GM21528 (cell line): ENCODE measurements at regions not wholly inside any gene's neighbourhood (a gene's known extent, or its start where the extent isn't known, plus 50 kb on each side); places are given as distances from the start of the nearest gene placed in this dataset.

ENCODE experiments used
- ATAC-seq: cut with Tn5 transposase; IDR thresholded peaks from one replicate; pipeline ENCODE4 v1.9.1; 2021; ENCODE audit warnings: mild to moderate bottlenecking, moderate library complexity; ENCODE audit not compliant: unreplicated experiment, low FRiP score

DNA sequence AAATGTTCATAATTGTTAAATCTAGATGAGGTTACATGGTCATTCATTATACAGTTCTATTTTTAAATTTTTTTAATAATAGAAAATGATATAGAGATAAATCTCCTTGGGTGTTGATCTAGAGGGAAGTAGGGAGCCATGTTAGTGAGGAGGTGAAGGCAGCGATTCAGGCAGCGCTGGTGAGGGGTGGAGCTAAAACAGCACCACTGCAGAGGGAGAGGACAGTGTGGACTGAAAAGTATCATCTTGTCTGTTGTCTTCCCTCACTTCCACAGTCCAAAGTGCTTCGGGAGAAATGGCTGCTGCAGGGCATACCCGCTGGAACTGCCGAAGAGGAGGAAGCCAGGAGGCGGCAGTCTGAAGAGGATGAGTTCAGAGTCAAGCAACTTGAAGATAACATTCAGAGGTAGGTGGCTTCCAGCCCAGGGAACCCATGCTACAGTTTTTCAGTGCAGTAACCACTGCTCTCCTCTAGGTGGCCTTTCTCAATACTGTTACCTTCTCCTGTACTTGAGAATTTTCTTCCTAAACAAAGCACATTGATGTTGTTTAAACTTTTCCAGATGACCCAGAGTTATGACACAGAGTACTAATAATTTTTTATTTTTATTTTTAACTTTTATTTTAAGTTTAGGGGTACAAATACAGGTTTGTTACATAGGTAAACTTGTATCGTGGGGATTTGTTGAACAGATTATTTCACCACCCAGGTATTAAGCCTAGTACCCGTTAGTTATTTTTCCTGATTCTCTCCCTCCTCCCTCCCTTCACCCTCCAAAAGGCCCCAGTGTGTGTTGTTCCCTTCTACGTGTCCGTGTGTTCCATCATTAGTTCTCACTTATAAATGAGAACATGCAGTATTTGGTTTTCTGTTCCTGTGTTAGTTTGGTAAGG is 100.5 kb downstream of the PALM2AKAP2 start:
- ATAC-seq: peak; percentile 84

DNA sequence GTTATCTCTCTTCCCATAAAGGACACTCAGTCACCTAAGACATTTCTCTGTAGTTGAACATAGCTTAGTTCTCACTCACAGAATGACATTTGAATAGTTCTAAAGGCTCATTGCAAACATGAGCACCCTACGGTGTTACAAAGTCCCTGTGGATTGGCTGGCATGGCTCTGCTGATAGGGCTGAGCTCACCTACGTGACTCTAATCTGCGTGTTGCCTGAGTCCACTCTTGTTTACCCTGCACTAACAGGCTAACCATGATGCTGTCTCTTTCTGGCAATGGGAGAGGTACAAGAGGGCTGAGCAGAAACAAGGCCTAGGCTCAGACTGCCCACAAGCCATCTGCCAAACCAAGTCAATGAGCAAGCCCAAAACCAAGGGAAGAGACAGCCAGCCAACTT is 103.6 kb downstream of the PALM2AKAP2 start:
- no peak for ATAC-seq

DNA sequence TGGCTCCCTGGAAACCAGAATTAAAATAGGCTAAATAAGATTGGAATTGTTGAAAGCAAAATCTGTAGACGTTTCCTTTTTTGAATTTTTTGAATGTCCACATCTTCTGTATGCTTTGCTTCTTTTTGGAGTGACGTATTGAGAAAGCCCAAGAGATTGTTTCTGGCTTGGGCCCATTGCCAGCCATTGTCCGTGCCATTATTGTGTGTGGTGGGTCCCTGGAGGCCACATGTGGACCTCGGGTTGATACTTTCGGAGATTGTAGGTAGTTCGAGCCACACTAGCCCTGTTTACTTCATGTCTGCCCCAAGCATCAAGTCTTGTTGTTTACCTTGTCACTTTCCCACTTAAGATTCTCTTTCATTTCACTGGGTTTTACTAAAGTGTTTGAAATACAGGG is 106.0 kb downstream of the PALM2AKAP2 start:
- ATAC-seq: no peak

DNA sequence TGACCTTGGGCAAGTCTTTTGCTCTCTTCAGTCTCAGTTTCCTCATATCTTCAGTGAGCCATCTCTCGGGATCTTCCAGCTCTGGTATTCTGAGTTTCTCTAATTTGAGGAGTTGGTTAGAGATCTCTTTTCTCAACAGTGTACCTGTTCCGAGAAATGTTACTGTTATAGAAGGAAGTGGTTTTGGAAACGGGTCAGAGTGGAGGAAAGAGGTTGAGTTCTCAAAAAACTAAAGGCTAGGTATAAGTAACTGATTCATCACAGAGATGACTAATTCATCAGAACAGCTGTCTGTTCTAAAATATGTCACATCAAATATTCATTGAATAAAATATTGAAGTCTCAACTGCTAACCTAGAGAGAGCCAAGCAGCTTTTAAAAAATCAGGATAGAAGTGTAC is 106.6 kb downstream of the PALM2AKAP2 start:
- no peak for ATAC-seq

DNA sequence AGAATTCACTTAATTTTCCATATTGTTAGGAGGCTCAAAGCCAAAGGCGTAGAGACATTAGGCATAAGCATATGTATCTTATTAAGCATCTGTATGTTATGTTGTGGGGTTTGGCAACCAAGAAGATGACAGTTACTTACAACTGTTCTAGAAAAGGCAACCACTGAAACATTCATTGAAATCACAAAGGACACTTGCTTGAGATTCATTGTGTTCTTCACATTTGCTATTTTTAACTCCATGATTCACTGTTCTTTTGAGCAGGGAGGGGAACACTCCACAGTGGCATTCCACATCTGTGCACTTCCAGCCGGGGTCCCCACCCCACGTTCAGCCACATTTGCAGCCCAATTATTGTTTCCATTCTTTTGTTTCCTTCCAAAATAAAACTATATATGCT is 107.1 kb downstream of the PALM2AKAP2 start:
- no peak for ATAC-seq

DNA sequence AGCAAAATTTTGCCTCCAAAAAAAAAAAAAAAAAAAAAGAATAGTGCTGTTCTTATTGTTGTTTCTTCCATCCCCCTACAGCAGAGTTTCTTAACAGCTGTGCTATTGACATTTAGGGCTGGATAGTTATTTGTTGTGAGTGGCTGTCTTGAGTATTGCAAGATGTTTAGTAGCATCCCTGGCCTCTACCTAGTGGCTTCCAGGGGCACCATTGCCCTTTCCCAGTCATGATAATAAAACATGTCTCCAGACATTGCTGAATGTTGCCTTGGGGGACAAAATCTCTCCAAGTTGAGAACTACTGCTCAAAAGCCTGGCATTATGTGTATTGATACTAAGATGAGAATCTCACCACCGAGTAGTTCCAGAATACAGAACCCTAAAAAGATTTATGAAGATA is 108.7 kb downstream of the PALM2AKAP2 start:
- ATAC-seq: no peak

DNA sequence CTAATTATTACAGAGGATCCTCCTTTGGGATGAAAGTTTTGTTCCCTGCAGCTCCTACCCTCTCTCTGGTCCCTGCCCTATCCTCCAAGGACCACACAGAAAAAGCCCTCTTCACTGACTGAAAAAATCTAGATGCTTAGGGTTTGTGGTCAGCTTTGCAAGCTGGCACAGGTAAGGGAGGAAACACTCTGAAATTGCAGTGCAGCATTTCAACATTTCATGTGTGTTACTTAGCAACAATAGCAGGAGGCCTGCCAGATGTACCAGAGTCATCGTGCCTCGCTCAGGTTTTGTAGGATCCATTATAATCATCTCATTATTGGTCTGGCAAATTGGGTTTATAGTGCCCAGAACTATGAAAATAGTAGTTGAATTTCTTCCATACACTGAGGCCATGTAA is 109.5 kb downstream of the PALM2AKAP2 start:
- ATAC-seq: no peak

DNA sequence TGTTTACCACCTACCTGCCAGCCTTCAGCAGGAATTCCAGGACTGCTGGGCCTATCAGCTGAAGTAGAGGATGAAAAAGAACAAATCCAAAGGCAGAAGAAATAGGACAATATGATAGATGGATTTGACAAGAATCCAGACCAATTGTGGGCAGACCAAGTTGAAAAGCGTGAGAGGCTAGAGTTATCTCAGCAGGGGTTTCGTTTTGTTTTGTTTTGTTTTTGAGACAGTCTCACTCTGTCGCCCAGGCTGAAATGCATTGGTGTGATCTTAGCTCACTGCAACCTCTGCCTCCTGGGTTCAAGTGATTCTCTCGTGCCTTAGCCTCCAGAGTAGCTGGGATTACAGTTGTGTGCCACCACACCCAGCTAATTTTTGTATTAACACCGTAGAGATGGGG is 113.2 kb downstream of the PALM2AKAP2 start:
- no peak for ATAC-seq

DNA sequence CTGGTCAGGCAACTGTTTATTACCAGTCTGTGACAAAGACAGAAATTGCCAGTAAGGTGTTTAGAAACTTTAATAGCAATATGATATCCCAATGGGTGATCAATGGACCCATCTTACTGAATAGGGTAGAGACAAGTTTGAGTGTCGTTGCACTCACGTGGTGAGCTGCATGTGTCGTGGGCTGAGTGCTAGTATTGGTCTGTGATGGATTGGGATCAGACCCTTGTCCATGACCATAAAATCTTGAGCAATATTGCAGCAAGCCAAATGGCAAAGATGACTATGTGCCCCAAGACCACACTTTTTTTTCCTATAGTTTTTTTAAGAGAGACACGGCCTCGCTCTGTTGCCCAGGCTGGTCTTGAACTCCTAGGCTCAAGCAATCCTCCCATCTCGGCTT is 114.5 kb downstream of the PALM2AKAP2 start:
- ATAC-seq: no peak

DNA sequence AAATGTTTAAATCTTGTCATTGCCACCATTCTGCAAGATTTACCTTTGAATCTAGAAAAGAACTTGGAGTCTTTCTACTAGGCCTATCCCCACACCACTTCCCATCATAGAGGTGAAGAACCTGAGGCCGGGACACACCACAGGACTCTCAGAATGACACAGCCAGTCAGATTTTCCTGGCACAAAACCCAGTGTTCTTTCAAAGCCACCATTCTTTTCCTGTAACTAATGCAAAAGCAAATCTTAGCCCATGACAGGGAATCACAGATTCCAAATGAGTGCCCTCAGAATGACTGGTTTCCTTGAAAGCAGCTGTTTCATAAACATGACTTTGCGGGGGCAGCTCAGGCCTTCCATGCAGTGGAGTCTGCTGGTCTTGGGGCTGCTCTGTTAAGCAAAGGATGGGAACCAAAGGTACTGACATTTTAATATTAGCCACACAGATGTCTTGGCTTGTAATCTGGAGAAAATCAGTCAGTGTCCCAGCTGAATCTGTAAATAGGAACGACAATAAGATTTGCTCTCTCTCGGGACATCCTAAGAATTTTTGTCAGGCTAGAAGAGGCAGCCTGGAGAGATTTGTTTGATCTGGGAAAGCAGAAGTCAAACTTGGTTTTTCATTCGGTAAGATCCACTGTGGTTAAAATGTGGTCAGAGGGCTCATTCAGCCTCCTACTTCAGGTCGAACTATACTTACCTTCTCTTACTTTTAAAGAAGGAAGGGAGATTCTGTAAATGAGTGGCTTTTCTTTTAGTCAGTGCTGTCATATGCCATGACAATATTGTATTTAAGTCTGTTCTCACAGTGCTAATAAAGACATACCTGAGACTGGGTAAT is 115.1 kb downstream of the PALM2AKAP2 start:
- peak; percentile 77 for ATAC-seq

DNA sequence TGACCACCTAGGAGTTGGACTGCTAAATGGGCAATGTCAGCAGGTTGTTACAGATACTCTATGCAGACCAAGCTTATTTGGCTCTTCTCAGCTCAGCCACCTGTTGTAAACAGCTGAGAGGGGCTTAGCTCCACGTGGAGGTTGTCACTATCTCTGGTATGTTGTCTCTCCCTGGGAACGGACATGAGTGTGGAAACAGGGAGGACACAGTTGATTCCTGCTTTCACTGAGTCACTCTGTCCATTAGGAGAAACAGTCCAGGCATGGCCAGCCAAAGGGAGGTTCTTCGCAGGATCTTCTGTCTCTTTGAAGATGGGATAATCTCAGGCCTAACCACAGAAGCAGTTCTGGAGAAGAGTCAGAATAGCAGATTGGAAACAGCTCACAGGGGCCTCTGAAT is 121.2 kb downstream of the PALM2AKAP2 start:
- no peak for ATAC-seq

DNA sequence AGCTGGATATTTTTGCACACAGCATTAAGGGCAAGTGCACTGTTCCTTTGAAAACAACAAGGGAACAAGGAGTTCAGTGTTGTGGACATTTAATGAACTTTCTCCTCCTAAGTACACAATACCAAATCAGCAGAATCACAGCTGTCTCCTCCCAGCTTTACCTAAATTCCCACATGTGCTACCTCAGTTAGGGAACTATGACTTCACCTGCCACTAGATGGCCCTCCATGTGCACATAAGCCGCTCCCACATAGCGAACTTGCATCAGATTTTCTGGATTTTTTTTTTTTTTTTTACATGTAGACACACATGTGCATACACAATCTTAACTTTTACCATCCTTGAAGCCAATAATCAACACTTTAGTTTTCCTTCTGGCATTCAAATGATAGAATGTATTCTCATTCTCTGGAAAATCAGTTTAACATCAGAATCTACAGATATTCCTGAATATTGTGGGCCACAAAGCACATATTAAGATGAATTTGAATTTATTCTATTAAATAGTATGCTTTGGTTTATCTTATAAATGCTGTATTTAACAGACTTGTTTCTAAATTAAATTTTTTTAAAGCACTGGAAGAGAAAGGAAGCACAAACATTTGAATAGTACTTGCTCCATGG is 123.6 kb downstream of the PALM2AKAP2 start:
- ATAC-seq: no peak

DNA sequence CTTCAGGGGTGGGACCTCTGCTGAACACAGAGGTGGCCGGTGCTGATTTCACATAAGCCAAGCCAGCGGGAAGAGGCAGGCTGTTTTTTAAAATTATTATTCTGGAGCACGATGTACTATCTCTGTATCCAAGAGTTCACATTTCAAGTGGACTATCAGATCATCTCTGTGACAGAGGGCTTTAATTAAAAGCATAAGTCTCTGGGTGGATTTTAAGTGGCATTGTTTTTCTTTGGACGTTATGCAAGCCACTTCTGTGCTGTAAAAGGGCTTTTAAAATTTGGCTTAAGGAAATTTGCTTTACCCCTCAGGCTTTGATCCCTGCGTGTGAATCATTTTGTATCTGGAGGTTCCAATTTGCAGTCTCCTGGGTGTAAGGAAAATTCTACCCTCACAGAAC is 124.7 kb downstream of the PALM2AKAP2 start:
- ATAC-seq: no peak

DNA sequence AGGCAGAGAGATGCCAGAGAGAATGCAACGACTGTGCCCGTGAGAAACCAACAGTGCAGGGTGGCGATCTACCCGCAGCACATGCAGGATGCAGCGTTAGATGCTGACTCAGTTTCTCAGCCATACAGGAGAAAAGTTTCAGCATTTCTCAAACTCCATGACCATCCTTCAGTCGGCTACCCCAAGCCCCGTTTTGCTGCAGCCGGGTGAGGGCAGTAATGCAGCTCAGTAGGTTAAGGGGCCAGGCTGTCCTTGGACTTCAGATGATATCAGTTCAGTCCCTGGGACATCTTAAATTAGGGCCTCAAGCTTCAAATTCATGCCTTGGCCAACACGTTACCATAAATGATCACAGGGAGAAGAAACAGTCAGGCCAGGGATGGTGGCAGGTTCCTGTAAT is 125.5 kb downstream of the PALM2AKAP2 start:
- no peak for ATAC-seq

DNA sequence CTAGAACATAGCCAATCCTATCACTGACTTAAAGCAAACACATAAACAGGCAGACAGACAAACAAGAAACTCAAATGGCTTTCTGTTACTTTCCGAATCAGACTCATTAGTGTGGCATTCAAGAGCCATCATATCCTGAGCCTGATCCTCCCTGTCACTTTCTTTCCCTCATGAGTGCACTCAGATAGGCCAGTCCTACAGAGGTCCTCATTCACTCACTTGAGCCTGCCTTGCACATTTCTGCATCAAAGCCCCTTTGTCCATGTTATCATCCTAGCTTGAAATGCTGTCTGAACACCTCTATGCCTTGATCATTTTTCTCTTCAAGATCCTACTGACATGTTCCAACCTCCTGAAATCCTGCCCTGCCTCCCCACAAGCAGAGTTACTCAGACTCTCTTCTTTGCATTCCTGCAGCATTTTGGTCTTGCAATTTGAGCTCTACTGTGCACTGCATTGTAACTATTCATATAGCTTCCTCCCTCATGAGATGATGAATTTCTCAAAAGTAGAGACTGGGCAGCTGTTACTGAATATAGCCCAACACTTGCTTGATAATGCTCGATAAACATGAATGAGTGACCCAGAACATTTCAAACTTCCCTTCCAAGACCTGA is 126.9 kb downstream of the PALM2AKAP2 start:
- peak; percentile 18 for ATAC-seq

DNA sequence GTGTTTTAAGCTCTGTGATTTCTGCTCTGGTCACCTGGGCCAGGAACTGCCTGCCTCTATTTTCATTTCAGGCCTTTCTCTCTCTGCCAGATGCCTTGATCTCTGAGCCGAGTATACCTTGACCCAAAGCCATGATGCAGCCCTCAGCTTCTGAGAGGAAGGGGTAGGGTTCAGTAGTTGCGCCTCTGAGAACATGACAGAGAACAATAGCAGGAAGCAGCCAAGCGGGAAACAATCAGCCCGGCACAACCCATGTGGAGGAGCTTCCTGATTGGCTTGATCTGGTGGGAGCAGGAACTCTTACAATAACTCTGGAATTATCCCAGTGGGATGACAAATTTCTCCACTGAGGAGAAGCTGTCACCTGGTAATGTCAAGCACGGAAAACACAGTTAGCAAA is 127.4 kb downstream of the PALM2AKAP2 start:
- ATAC-seq: peak; percentile 64

DNA sequence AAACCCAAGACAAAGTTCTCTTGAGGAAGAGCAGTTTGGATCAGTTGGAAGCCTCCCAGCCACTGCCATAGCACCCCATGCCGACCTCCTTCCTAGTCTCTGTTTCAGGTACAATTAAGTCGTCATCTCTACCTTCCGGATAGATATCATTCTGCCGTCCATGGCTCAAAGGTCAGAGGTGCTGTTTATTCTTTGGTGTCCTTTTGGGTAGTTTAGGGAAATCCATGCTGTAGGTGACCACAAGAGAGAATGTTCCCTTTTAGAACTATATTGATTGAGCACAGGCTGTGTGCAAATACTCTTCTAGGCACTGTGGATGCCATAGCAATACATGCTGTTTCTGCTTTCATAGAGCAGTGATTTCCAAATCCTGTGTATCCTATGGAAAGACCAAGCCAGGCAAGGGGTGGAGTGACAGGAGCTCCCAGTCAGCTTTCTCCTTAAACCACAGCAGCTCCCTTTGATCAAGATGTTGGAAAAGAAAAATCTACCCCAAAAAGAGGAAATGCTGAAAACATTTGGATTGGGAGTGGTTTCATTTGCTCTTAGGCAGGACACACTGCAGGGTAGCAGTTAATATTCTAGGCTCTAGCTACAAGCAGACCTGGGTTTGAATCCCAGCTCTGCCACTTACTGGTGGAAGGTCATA is 127.9 kb downstream of the PALM2AKAP2 start:
- no peak for ATAC-seq

DNA sequence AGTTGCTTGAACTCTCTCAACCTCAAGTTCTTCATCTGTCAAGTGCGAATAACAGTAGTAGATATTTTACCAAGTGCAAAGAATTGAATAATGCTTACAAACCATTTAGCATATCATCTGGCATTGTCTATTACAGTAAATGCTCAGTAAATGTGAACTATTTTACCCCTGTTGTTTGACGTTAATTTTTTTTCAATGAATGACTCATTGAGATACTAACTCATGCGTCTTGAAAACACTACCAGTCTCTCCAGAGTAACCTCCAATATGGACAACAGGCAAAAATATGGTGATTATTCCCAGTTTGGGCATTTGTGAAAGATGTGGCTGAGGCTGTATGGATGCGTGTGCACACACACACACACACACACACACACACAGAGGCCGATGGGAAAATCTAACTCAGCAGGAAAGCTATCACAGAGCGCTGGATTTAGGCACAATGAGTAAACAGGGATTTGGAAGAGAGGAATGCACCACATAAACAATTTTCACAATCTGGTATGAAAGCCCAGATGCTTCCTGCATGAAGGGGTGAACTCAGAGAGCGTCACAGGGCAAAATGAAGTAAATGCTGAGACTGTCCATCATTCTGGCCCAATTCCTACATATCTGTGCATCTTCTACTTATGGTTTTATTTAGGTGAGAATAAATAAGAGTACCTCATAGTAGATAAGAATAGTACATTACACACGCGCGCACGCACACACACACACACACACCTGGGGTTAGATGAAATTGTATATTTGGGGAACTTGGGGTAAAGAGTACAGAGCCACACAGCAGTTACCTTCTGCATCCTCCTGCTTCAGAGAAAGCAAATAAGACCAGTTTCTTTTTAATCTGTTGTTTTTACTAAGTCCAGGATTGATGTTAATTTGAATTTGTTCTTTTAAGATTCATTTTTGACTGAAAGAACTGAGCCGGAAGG is 128.7 kb downstream of the PALM2AKAP2 start:
- ATAC-seq: no peak
